C4-2B (cell line): ENCODE measurements at regions not wholly inside any gene's neighbourhood (a gene's known extent, or its start where the extent isn't known, plus 50 kb on each side); places are given as distances from the start of the nearest gene placed in this dataset.

ENCODE experiments used
- H3K27ac ChIP-seq: fragments of 450-650 bp; 2 replicates; pipeline ENCODE4 v1.5.1; 2017
- CTCF ChIP-seq: fragments of 450-650 bp; conservative IDR thresholded peaks from 2 replicates; pipeline ENCODE4 v1.5.1; 2017; ENCODE audit warnings: mild to moderate bottlenecking
- ZFX ChIP-seq: fragments of 450-650 bp; IDR thresholded peaks from 2 replicates; pipeline ENCODE4 v1.6.1; 2017

- no peak for TF ChIP-seq ZFX
- no peak for TF ChIP-seq CTCF
- no peak overlapping the region for H3K27ac ChIP-seq
These were observed 662.9 kb downstream of the PLPP3 start for GRCh38 chr1:55916481-55916880.

GRCh38 chr1:55913565-55913964, 665.8 kb downstream of the PLPP3 start:
- no peak overlapping the region for H3K27ac ChIP-seq

GRCh38 chr1:55912438-55912837, 666.9 kb downstream of the PLPP3 start:
- H3K27ac ChIP-seq = no peak overlapping the region
- TF ChIP-seq ZFX (no peak), CTCF (no peak)

More at GRCh38 chr1:55913565-55913964, 665.8 kb downstream of the PLPP3 start:
- TF ChIP-seq CTCF (no peak), ZFX (no peak)

GRCh38 chr1:55904541-55904940, 674.8 kb downstream of the PLPP3 start:
- TF ChIP-seq ZFX (no peak), CTCF (no peak)
- H3K27ac ChIP-seq = no peak overlapping the region

GRCh38 chr1:55898181-55898580, 681.2 kb downstream of the PLPP3 start:
- H3K27ac ChIP-seq = no peak overlapping the region
- TF ChIP-seq CTCF = no peak
- no peak for TF ChIP-seq ZFX

GRCh38 chr1:55896210-55896609, 681.0 kb upstream of the USP24 start:
- TF ChIP-seq ZFX = no peak
- no peak for TF ChIP-seq CTCF
- no peak overlapping the region for H3K27ac ChIP-seq

- no peak overlapping the region for H3K27ac ChIP-seq
- no peak for TF ChIP-seq CTCF
- TF ChIP-seq ZFX = no peak
These were observed 679.4 kb upstream of the USP24 start for GRCh38 chr1:55894521-55894920.
